Caco-2 (cell line): ENCODE measurements at regions not wholly inside any gene's neighbourhood (a gene's known extent, or its start where the extent isn't known, plus 50 kb on each side); places are given as distances from the start of the nearest gene placed in this dataset.

Source experiments
- BruUV-seq: library from RNA; stranded (reverse); fragments of 400-500 nt; replicated peaks from 2 replicates; lab custom pipeline; 2021; lab: Mats Ljungman, UMichigan
- CTCF ChIA-PET: fragments of 300-600 bp; sonication (Branson Sonifier 250); formaldehyde crosslinking; loops from one replicate; lab custom pipeline; 2022; ENCODE audit warnings: antibody characterized with exemption; lab: Charles Lee
- POLR2A ChIA-PET: fragments of 300-600 bp; sonication (Branson Sonifier 250); formaldehyde crosslinking; loops from one replicate; lab custom pipeline; 2022; ENCODE audit warnings: antibody characterized with exemption; lab: Charles Lee
- DNase-seq, 2 experiments: peaks; one replicate each; pipeline versions ENCODE4 v3.0.0 to v3.0.0-alpha.2; 2020 to 2022
- H3K27me3 ChIP-seq: replicated peaks from 2 replicates; pipeline ENCODE4 v1.6.0; 2011; ENCODE audit warnings: low read length; ENCODE audit not compliant: control insufficient read depth, insufficient read depth
- H3K36me3 ChIP-seq: 2 replicates; pipeline ENCODE4 v1.5.1; 2011; ENCODE audit warnings: low read length; ENCODE audit not compliant: control insufficient read depth, insufficient read depth
- H3K4me1 ChIP-seq: fragments of 250-450 bp; sonication (Bioruptor Pico); 2 replicates; pipeline ENCODE4 v1.5.1; 2020; ENCODE audit warnings: mild to moderate bottlenecking
- H3K4me3 ChIP-seq: 2 replicates; pipeline ENCODE4 v1.5.1; 2011; ENCODE audit warnings: low read depth, mild to moderate bottlenecking, control low read depth, low read length
- H3K9me3 ChIP-seq: fragments of 250-450 bp; sonication (Bioruptor Pico); 2 replicates; pipeline ENCODE4 v1.5.1; 2020; ENCODE audit warnings: mild to moderate bottlenecking, moderate library complexity
- H3K27ac Mint-ChIP-seq: one replicate; pipeline ENCODE4 v1.8.0; 2022; ENCODE audit warnings: mixed read lengths; ENCODE audit not compliant: unreplicated experiment
- H3K27me3 Mint-ChIP-seq: one replicate; pipeline ENCODE4 v1.8.0; 2022; ENCODE audit warnings: mixed read lengths; ENCODE audit not compliant: insufficient read depth, unreplicated experiment
- H3K36me3 Mint-ChIP-seq: one replicate; pipeline ENCODE4 v1.8.0; 2022; ENCODE audit warnings: mild to moderate bottlenecking, mixed read lengths; ENCODE audit not compliant: insufficient read depth, unreplicated experiment
- H3K4me1 Mint-ChIP-seq: one replicate; pipeline ENCODE4 v1.8.0; 2022; ENCODE audit warnings: low read depth, mixed read lengths; ENCODE audit not compliant: unreplicated experiment
- H3K4me3 Mint-ChIP-seq: one replicate; pipeline ENCODE4 v1.8.0; 2022; ENCODE audit warnings: mild to moderate bottlenecking, moderate library complexity, mixed read lengths; ENCODE audit not compliant: unreplicated experiment
- H3K9me3 Mint-ChIP-seq: one replicate; pipeline ENCODE4 v1.8.0; 2022; ENCODE audit warnings: mixed read lengths; ENCODE audit not compliant: unreplicated experiment
- CTCF ChIP-seq, 2 experiments: fragments of 200-600 bp in 1 of 2; IDR thresholded peaks; 1 replicate in 1 of 2; 2 replicates in 1 of 2; pipeline versions ENCODE4 v1.5.1 to v1.8.0; 2011 to 2022; ENCODE audit warnings: antibody characterized with exemption in 1 of 2, control low read depth in 1 of 2, inconsistent platforms in 1 of 2, low read depth in 1 of 2, low read length in 1 of 2, mild to moderate bottlenecking in 1 of 2, moderate library complexity in 1 of 2; ENCODE audit not compliant: insufficient read depth in 1 of 2, severe bottlenecking in 1 of 2, unreplicated experiment in 1 of 2
- intact Hi-C: fragments of 100-400 bp; cut with micrococcal nuclease; formaldehyde crosslinking; loops from one replicate; pipeline ENCODE4 v1.10.0; 2022; ENCODE audit not compliant: unreplicated experiment

GRCh38 chr19:31705656-31706055, 356.4 kb upstream of the TSHZ3 start:
- Histone ChIP-seq H3K4me1 (no peaks in the 10 kb centered on the region), H3K4me3 (no peak overlapping the region), H3K9me3 (no peaks in the 10 kb centered on the region), H3K27me3 (no peaks in the 10 kb centered on the region), H3K36me3 (no peaks in the 10 kb centered on the region)
- no peak for TF ChIP-seq CTCF (IDR thresholded peaks at IDR 0.05; ENCODE audit: insufficient read depth in 1 of 2, low read depth in 1 of 2, low read length in 1 of 2, severe bottlenecking in 1 of 2, unreplicated experiment in 1 of 2)
- no peaks in the 10 kb centered on the region for H3K36me3 Mint-ChIP-seq
- no peak overlapping the region for H3K27ac Mint-ChIP-seq
- no peak overlapping the region for H3K4me3 Mint-ChIP-seq
- no peak for DNase-seq
- intact Hi-C loops = no loop called here
- CTCF ChIA-PET = no interaction called here
- H3K9me3 Mint-ChIP-seq = peaks cover 24% of the 10 kb centered on the region
- no peaks in the 10 kb centered on the region for H3K4me1 Mint-ChIP-seq
- POLR2A ChIA-PET = no interaction called here
- peaks cover 10% of the 10 kb centered on the region for H3K27me3 Mint-ChIP-seq
- no TSS peak for BruUV-seq

GRCh38 chr19:31706131-31706530, 356.9 kb upstream of the TSHZ3 start:
- H3K27me3 ChIP-seq = no peaks in the 10 kb centered on the region
- Mint-ChIP-seq H3K36me3 (no peaks in the 10 kb centered on the region), H3K4me1 (no peaks in the 10 kb centered on the region), H3K27ac (no peak overlapping the region), H3K9me3 (peaks cover 24% of the 10 kb centered on the region), H3K4me3 (no peak overlapping the region), H3K27me3 (peaks cover 10% of the 10 kb centered on the region)
- no peak overlapping the region for H3K4me3 ChIP-seq
- intact Hi-C loops = no loop called here
- TF ChIP-seq CTCF (IDR thresholded peaks at IDR 0.05; ENCODE audit: insufficient read depth in 1 of 2, low read depth in 1 of 2, low read length in 1 of 2, severe bottlenecking in 1 of 2, unreplicated experiment in 1 of 2) = no peak
- CTCF ChIA-PET = no interaction called here
- POLR2A ChIA-PET = no interaction called here
- no TSS peak for BruUV-seq
- H3K36me3 ChIP-seq = no peaks in the 10 kb centered on the region
- H3K4me1 ChIP-seq = no peaks in the 10 kb centered on the region
- H3K9me3 ChIP-seq = no peaks in the 10 kb centered on the region
- DNase-seq = no peak

- no peaks in the 10 kb centered on the region for H3K4me1 Mint-ChIP-seq
- H3K27me3 ChIP-seq = no peaks in the 10 kb centered on the region
- CTCF ChIA-PET = no interaction called here
- H3K27me3 Mint-ChIP-seq = peaks cover 17% of the 10 kb centered on the region
- BruUV-seq = no TSS peak
- no peak overlapping the region for H3K27ac Mint-ChIP-seq
- no peaks in the 10 kb centered on the region for H3K4me1 ChIP-seq
- DNase-seq = no peak
- H3K36me3 ChIP-seq = no peaks in the 10 kb centered on the region
- no peak for TF ChIP-seq CTCF (IDR thresholded peaks at IDR 0.05; ENCODE audit: insufficient read depth in 1 of 2, low read depth in 1 of 2, low read length in 1 of 2, severe bottlenecking in 1 of 2, unreplicated experiment in 1 of 2)
- H3K4me3 Mint-ChIP-seq = no peak overlapping the region
- POLR2A ChIA-PET = no interaction called here
- H3K4me3 ChIP-seq = no peak overlapping the region
- no peaks in the 10 kb centered on the region for H3K36me3 Mint-ChIP-seq
- intact Hi-C loops = no loop called here
- H3K9me3 Mint-ChIP-seq = peaks cover 24% of the 10 kb centered on the region
- H3K9me3 ChIP-seq = no peaks in the 10 kb centered on the region
Observed at GRCh38 chr19:31706691-31707620, 357.7 kb upstream of the TSHZ3 start.
